GM19455 (cell line): ENCODE measurements at regions not wholly inside any gene's neighbourhood (a gene's known extent, or its start where the extent isn't known, plus 50 kb on each side); places are given as distances from the start of the nearest gene placed in this dataset.
A peak's percentile ranks its signal among the peaks of the same experiment; 100 is the strongest.

Experiments used
- ATAC-seq: cut with Tn5 transposase; IDR thresholded peaks from one replicate; pipeline ENCODE4 v1.9.1; 2021; ENCODE audit not compliant: unreplicated experiment

DNA sequence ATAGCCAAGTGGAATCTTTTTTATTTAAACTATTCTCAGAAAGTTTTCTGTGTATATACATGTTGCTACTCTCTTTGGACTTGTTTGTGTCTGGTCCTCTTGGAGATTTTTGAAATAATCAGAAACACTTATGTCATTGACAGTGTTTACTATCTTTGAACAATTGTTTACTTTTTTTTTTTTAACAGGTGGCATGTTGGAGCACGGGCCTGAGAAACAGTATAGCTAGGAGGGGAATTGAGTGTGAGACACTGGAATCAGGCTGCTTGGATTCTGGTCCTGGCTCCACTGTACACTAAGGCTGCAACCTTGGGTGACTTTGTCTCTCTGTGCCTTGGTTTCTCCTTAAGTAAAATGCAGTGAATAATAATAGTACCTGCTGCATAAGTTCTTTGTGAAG lies 279.6 kb downstream of the PRL start:
- no peak for ATAC-seq

DNA sequence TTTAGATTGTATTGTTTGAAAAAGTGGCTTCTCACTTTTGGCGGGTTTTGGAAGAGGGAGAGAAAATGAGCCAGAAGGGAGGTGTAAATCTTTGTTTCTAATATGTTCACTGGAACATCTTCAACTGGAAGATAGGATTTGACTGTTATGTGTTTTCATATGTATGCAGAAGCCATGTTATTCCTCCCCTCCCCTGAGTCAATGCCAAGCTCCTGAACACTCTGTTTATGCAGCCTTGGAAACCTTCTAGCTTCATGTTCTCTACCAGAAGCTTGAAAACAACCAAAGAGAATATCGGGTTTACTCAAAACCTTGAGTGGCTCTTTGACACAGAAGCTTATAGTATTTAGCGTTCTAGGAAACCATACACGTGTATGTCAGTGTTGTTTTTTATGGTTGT lies 279.1 kb downstream of the PRL start:
- no peak for ATAC-seq

DNA sequence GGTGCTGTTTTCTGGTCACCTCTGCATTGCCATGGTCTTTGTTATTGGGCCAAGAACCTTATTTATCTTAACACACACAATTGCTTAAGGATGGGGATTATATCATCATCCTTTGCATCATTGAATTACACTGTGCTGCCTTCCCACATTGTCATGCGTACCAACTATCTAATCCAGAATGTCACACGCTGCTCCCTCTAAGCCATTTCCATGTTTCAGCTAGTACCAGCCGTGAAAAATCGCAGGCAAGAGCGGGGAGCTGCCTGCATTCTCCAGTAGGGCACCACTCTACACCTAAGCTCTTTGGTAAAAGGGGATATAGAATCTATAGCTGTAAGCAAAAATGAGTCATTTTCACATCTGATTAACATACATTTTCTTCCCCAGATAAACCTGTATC lies 277.0 kb downstream of the PRL start:
- no peak for ATAC-seq

DNA sequence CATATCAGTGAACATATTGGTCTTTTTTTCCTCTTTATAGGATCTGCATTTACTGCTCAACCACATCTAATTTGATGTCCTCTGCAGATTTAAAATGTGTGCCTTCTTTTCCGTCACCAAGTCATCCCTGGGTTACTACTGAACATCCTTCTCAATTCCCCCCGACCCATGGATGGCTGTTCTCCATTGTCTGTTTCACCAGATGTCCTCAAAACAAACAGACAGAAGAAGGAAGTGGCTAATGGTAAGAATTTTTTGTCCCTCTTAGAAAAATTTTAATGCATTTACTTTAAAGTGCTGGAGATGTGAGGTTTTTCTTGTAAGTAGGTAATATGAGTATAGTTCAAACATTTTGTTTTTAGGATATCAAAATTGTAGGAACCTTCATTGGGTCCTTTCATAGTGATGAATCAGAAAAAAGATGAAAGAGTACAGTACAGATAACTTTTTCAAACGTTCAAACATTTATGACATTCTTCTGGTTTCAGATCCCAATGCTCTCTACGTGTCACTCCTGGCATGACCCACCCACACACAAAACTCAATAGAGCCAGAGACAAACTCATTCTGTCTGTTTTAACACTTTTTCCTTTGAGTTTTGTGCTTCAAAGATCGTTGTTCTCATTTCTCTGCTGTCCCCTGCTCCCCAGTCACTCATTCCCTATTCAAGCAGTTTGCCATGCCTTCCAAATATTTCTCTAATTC lies 276.4 kb downstream of the PRL start:
- ATAC-seq: no peak

DNA sequence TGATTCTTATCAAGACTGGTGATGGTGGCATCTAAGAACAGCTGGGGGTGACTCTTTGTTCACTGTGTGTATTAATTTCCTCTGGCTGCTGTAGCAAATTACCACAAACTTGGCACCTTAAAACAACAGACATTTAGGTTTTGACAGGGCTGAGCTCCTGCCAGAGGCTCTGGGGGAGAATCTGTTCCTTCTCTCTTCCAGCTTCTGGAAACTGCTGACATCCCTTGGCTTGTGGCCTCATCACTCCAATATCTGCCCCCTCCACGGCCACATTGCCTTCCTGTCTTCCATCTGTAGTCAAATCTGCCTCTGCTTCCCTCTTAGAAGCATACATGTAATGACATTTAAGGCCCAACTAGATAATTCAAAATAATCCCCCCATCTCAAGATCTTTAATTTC lies 274.9 kb downstream of the PRL start:
- no peak for ATAC-seq

DNA sequence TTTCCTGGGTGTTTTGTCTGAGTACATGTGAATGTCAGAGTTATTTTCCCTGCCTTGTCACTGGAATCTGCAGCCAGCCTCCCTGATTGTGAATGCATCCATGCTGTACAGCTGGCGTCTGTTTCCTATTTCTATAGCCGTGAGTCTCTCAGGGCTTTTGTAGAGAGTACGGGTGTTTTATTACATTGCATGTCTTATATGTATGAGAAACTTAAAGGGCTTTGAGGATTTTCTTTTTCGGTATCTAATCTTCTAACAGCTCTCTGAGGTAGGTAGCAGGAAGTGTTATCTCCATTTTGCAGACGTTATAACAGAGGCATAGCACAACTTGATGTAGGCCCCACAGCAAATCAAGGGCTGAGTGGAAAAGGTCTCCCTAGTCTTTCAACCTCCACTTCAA lies 272.9 kb downstream of the PRL start:
- no peak for ATAC-seq

DNA sequence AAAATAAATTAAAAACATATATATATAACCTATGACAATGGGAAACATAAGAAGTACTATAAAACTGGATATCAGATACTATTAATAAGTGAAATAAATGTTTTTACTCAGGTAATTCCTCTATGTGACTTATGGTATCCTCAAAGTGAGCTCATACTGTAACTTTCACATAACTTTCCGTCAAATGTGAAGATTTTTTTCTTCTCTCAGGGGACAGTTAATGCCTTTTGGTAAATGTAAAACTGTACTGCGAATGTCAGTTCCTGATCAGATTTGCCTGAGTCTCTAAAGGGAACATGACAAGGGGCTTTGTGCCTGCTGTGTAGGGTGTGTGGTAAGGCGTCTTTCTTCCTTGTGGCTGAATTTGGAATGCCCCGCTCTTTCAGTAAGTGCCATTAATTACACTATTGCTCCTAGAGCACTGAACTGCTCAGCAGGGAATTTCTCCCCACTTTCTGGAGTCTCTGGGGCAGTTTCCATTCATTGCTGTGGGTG lies 271.8 kb downstream of the PRL start:
- peak; percentile 19 for ATAC-seq

DNA sequence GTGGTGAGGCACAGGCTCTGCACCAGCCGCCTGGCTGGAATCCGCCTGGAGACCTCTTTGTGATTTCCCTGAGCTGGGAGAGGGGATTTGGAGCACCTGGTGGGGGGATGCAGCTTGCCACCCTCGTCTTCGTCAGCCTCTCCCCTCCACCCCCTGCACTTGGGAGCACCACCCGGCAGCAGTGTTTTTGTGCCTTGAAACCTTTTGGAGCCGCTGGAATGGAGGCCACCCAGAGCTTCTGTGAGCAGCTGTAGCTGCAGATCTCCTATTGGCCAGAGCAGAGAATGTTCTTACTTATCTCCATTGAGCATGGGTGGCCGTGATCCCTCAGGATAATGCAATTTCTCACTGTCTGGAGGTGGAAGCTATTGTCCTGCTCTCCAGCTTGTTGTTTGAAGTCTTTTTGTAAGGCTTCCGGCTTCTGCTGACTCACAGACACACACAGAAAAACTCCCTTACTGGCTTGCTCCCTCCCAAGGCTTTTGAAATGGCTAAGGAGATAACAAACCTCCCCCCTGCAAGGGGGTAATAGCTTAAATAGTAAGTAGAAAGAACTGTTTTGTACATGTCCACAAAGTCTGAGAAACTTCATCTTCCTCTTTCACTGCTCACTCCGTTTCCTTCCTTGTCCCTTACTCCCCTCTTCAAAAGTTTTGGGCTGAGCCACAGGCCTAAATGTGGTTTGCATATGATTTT lies 271.2 kb downstream of the PRL start:
- peak; percentile 53 for ATAC-seq

DNA sequence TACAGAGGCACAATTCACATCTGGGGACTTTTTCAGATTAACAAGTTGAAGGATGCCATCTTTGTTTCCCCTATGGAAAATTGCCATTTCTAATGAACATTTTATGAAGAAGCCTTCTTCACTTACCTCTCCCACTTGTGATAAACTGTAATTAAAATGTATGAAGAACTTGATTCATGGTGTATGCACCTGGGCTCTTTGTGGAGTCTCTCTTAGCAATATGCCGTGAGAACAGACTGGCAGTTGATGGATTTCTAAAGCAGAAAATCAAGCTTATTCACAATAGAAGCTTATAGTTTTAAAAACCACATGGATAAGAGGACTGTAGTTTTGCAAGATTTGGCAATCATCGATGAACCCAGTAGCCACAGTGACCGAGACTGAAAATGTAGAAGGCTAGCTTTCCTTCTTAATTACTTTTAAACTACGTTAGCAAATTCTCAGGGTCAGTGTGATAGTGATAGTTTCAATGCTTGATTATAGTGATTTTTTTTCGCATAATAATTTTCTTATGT lies 270.6 kb downstream of the PRL start:
- peak; percentile 5 for ATAC-seq

DNA sequence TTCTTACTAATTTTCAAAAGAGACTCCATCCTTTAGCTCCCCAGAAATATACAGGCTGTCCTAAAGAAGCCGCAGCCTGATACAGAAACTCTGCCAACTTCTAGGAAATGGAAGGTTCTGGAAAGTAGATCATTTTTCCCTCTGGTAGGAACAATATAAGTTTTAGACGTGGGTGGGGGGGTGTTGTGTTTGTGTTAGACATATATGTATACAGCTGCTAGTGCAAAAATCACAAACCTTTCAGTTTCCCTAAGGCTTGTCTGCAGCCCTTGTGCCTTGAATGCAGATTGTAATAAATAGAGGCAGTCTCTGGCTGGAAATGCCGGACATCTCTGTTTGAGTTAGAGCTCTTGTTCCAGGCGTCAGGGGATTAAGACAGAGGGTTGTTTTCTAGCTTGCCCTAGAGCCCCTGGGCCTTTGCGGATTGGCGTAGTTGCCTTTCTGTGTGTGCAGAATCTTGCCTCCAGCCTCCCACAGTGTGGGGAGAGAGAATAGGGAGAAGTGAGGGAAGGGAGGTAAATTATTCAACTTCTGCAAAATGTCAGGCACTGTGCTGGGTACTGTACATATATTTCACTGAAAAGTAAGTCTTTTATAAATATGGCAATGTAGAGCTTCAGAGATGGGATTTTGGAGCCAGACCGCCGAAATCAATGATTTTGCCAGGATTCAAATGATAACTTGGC lies 269.7 kb downstream of the PRL start:
- no peak for ATAC-seq

DNA sequence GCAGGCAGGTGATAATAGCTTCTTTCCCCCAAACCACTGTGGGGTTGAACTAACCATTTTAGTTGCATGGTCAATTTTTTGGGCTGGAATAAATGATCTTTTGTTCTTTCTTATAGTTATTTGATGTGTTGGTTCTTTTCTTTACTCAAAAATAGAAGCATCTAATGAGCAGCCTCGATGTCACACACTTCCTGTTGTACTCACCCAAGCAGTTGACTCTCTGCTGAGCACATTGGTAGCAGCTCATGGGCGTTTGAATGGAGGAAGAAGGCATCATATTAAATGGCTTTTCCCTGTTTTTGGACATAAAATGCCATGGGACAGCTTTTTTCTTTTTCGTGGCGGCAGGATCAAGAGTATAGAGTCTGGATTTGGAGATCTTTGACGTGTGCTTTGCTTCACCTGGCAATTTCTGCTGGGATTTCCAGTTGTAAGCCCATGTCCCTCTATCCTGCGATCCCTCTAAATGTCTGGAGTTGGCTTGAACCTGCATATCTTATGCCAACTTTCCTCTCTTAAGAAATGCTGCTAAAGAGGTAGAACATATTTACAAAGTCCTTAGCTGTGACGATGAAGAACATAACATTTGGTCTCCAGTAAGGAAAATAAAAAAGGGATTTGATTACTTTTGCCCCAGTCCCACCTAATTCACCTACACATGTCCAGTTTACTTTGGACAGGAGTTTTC lies 268.3 kb downstream of the PRL start:
- no peak for ATAC-seq

DNA sequence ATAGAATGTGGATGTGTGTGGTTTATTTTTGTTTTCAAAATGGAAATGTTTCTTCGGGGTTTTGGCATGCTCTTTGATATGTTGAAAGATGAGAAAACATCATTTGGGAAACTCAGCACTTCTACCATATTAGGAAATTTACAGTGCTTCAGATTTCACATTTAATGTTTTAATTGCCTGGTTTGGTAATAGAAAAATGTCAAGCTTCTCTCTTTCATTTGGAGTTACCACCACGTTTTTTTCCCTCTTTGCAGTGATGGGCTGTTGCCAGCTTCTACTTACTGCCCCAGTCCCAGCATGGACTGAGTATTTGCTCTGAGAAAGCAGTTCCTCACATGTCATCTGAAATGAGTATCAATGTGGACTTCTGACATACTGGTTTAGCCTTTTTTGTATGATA lies 267.7 kb downstream of the PRL start:
- ATAC-seq: no peak

DNA sequence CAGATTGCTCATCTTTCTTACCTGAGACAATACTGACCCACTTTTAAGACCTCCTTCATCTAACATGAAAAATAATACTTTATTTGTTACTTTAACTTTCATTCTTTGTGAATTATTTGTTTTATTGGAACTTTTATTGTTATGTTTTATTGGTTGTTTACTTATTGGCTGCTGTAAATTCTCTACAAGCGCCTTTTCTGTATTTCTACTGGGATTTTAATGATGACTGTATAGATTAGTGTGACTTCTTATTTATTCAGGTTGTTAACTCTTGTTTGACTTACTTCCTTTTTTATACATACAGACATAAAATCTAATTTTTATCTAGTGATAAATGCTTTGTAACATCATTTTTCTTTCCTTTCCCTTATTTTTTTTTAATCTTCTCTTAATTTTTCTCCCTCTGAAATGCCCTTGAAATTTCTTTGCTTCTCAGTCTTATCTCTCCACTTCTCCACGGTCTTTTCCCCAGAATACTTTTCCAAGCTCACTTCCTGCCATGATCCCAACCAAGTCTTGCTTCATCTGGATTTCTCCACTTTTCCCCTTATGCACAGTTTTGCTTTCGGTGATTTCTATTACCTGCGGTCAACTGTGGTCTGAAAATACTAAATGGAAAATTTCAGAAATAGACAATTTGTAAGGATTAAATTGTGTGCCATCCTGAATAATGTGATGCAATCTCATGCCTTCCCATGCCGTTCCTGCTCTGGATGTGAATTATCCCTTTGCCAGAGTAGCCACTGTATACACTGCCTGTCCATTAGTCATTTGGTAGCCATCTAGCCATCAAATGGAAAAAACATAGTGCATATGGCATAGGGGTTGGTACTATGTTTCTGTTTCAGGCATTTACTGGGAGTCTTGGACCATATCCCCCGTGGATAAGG lies 265.9 kb downstream of the PRL start:
- no peak for ATAC-seq

DNA sequence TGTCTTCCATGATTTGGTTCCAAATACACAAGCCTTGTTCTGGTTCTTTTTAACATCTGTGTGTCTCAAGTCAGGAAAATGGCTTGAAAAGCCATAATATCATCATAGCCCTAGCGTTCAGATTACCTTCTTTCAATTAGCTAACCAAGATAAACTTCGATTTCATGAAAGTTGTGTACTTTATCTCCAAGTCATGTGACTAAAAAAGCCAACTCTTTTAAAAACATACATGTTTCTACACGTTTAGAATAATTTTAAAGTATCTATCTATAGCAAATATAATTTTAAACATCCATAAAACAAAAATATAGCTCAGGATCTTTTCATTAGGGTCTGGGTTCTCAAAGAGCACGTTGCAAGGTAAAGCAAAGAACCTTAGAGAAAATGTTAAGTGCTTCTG lies 261.1 kb downstream of the PRL start:
- ATAC-seq: no peak

DNA sequence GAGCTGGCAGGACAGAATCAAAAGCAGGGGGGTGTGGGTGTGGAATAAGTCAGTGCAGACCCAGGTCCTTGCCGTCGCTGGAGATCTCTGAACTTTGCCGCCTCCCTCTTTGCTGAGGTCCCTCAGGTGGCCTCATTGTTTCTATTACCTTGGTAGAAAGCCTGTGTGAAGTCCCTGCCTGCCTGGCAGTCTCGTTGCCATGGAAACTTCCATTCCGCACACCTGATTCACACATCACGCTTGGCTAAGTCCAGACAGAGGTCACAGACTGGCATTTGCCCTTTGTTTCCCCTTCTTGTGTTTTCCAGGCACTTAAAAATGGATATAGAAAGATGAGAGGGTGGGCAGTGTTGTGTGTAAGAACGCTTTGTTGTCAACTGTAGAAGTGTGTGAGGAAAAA lies 260.6 kb downstream of the PRL start:
- ATAC-seq: no peak

DNA sequence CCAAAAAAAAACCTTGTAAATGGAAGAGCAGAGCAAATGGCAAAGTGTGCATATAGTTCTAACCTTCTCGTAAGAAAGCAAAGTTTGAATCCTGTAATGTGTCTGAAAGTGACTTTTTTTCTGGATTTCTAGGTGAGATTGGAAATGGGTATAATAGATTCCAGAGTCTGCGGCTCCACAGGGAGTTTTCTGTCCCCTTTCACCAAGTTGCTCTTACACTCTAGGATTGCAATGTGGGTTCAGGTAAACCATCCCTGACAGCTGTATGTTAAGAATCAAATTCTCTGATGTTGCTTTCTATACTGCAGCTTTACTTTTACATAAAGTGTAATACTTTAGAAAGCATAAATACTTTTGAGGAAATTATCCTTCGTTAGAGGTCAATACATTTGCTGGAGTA lies 260.1 kb downstream of the PRL start:
- ATAC-seq: no peak

DNA sequence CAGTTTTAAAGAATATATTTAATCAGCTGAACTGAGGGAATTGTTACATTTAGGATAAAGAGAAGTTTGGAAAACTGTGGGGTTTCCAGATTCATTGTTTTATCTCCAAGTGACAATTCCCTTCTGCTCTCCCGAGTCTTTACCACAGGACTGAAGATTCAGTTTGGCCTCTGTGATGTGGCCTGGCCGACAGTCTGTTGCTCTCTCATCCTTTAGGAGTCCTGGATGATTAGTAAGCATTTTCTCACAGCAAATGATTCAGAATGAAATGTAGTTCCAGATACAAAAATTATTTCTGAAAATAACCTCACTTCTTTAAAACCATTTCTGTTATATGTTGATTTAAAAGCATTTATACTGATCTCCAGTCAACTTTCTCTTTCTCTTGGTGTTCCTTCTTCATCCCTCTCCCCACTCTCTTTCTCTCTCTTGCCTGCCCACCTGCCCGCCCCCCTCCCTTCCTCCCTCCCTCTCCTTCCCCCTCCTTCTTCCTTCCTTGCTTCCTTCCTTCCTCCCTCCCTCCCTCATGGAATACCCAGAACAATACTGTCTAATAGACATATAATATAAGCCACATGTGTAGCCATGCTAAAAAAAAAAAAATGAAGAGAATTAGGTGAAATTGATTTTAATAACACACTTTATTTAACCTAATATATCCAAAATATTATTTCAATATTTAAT lies 254.9 kb downstream of the PRL start:
- no peak for ATAC-seq

DNA sequence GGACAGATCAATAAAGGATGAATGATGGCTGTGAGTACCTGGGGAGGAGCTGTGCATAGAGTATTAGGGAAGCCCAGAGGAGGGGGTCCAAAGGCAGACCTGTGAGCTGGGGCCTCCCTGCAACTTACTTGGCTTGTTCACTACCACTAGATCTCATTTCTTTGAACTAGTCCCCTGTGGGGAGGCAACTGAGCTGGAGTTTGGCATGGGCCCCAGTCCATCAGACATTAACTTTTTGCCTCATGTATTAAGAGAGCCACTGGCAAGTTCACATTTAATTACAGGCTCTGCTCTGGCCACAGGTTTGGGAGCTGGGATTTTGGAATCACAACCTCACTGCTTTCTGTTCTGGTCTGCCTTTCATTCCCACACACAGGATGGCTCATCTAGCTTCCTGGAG lies 254.1 kb downstream of the PRL start:
- no peak for ATAC-seq

DNA sequence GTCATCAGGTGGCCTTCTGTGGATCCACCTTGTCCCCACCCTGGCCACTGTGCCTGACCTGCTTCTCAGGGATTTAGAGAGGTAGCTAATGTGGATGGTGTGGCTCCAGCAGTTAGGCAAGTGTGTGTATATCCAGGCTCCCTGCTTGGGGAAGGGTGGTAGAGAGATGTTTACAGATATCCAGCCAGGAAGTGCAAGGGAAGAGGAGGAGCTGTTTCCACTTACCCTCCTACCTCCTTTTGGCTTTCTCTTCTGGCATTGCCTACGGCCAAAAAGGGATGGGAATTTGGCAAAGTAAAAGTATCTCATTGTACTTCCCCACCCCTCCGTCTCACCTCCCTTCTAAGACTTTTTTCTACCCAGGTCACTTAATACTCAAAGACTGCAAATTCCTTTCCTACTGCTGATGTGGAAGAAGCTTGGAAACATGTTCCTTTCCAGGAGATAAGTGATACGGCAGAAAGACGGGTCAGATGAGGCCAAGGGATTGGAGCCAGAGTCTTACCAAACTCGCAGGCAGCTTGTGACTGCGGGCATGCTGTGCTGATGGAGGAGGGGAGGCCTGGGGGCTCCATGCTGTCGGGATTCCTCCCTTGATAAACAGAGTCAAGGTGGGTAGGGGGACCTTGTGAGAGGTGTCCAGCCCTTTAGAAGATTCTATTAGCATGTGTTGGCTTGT lies 253.4 kb downstream of the PRL start:
- ATAC-seq: no peak
